SK-N-SH (cell line): ENCODE measurements at regions not wholly inside any gene's neighbourhood (a gene's known extent, or its start where the extent isn't known, plus 50 kb on each side); places are given as distances from the start of the nearest gene placed in this dataset.

Experiments used
- CTCF ChIA-PET: fragments of 300-600, 350-600 bp; formaldehyde crosslinking; extraction: SDS; loops from one replicate; lab custom pipeline; 2021; lab: Yijun Ruan, JAX
- POLR2A ChIA-PET: fragments of 350-600 bp; sonication (Branson Sonifier 250); formaldehyde crosslinking; extraction: SDS; loops from one replicate; lab custom pipeline; 2020; ENCODE audit warnings: antibody characterized with exemption, inconsistent platforms; lab: Yijun Ruan, JAX
- DNase-seq: peaks from one replicate; pipeline ENCODE4 v3.0.0; 2012
- H2AFZ ChIP-seq: fragments of 200-600 bp; sonication (generic); 2 replicates; pipeline ENCODE4 v1.8.1; 2016; ENCODE audit warnings: antibody characterized with exemption, mild to moderate bottlenecking, low read depth
- H3F3A ChIP-seq: fragments of 200-600 bp; sonication (generic); replicated peaks from 2 replicates; pipeline ENCODE3; 2016; ENCODE audit warnings: antibody characterized with exemption, mild to moderate bottlenecking; ENCODE audit not compliant: insufficient read depth
- H3K27ac ChIP-seq, 2 experiments: fragments of 200-500 bp in 1 of 2; fragments of 200-600 bp in 1 of 2; sonication (Bioruptor generic) in 1 of 2; sonication (generic), shearing (Covaris generic) in 1 of 2; 2 replicates each; pipeline versions ENCODE4 v1.5.1 to v1.6.1; 2014 to 2016; ENCODE audit warnings: low read depth in 2 of 2, inconsistent platforms in 1 of 2, low read length in 1 of 2, mild to moderate bottlenecking in 1 of 2, mixed read lengths in 1 of 2
- H3K27me3 ChIP-seq: fragments of 200-600 bp; sonication (generic), shearing (Covaris generic); 2 replicates; pipeline ENCODE4 v1.6.1; 2016; ENCODE audit warnings: mixed run types; ENCODE audit not compliant: insufficient read depth
- H3K36me3 ChIP-seq, 2 experiments: fragments of 200-500 bp in 1 of 2; fragments of 200-600 bp in 1 of 2; sonication (Bioruptor generic) in 1 of 2; sonication (generic) in 1 of 2; replicated peaks in 1 of 2; 2 replicates each; pipeline versions ENCODE3 to v1.5.1; 2014 to 2016; ENCODE audit warnings: low read length in 1 of 2, mild to moderate bottlenecking in 1 of 2; ENCODE audit not compliant: insufficient read depth in 2 of 2, control insufficient read depth in 1 of 2
- H3K4me1 ChIP-seq, 2 experiments: fragments of 200-500 bp in 1 of 2; fragments of 200-600 bp in 1 of 2; sonication (Bioruptor generic) in 1 of 2; sonication (generic), shearing (Covaris generic) in 1 of 2; 2 replicates each; pipeline versions ENCODE4 v1.5.1 to v1.6.1; 2014 to 2016; ENCODE audit warnings: low read depth in 1 of 2, low read length in 1 of 2, mixed run types in 1 of 2; ENCODE audit not compliant: insufficient read depth in 2 of 2, control insufficient read depth in 1 of 2
- H3K4me2 ChIP-seq: fragments of 200-600 bp; sonication (generic), shearing (Covaris generic); 2 replicates; pipeline ENCODE4 v1.6.1; 2017; ENCODE audit warnings: mixed run types
- H3K4me3 ChIP-seq, 2 experiments: fragments of 200-500 bp in 1 of 2; fragments of 200-600 bp in 1 of 2; sonication (Bioruptor generic) in 1 of 2; sonication (generic), shearing (Covaris generic) in 1 of 2; 2 replicates each; pipeline versions ENCODE4 v1.5.1 to v1.8.1; 2014 to 2016; ENCODE audit warnings: low read depth in 2 of 2, inconsistent platforms in 1 of 2, low read length in 1 of 2, mild to moderate bottlenecking in 1 of 2, mixed read lengths in 1 of 2, moderate library complexity in 1 of 2
- H3K79me2 ChIP-seq: fragments of 200-600 bp; sonication (generic); 2 replicates; pipeline ENCODE4 v1.8.1; 2017; ENCODE audit warnings: mild to moderate bottlenecking; ENCODE audit not compliant: insufficient read depth
- H3K9ac ChIP-seq: fragments of 200-600 bp; sonication (generic); 2 replicates; pipeline ENCODE4 v1.6.1; 2017; ENCODE audit warnings: mixed run types
- H3K9me2 ChIP-seq: fragments of 200-600 bp; sonication (generic); 2 replicates; pipeline ENCODE4 v1.6.1; 2017; ENCODE audit warnings: mixed run types
- H3K9me3 ChIP-seq: fragments of 200-600 bp; sonication (generic); 2 replicates; pipeline ENCODE4 v1.6.1; 2017; ENCODE audit warnings: mixed run types, mild to moderate bottlenecking, moderate library complexity
- H4K20me1 ChIP-seq: fragments of 200-600 bp; sonication (generic); 2 replicates; pipeline ENCODE4 v1.6.1; 2017; ENCODE audit warnings: mild to moderate bottlenecking, mixed run types; ENCODE audit not compliant: insufficient read depth
- CTCF ChIP-seq: fragments of 200-600 bp; sonication (generic); IDR thresholded peaks from 2 replicates; pipeline ENCODE4 v1.6.1; 2017; ENCODE audit warnings: antibody characterized with exemption, mild to moderate bottlenecking, moderate library complexity
- ELF1 ChIP-seq: IDR thresholded peaks from 2 replicates; pipeline ENCODE4 v1.4.0; 2012
- EP300 ChIP-seq, 2 experiments: IDR thresholded peaks; 2 replicates each; pipeline versions ENCODE4 v1.4.0 to v1.6.1; 2012; ENCODE audit warnings: borderline replicate concordance in 1 of 2, low read depth in 1 of 2, low read length in 1 of 2
- FOSL2 ChIP-seq: IDR thresholded peaks from 2 replicates; pipeline ENCODE4 v1.4.0; 2012; ENCODE audit warnings: low read depth, mild to moderate bottlenecking, moderate library complexity, borderline replicate concordance
- FOXM1 ChIP-seq: IDR thresholded peaks from 2 replicates; pipeline ENCODE4 v1.4.0; 2012; ENCODE audit warnings: low read depth, mild to moderate bottlenecking
- GATA2 ChIP-seq: sonication (generic); formaldehyde crosslinking; IDR thresholded peaks from 2 replicates; pipeline ENCODE4 v1.5.0; 2020; ENCODE audit warnings: mild to moderate bottlenecking, missing genetic modification reagents
- IRF3 ChIP-seq: fragments of 150-350 bp; IDR thresholded peaks from 2 replicates; pipeline ENCODE4 v1.6.1; 2016; ENCODE audit warnings: mild to moderate bottlenecking, low read depth, low read length
- MAX ChIP-seq: IDR thresholded peaks from 2 replicates; pipeline ENCODE4 v1.4.0; 2012; ENCODE audit warnings: low read depth
- MEF2A ChIP-seq: IDR thresholded peaks from 2 replicates; pipeline ENCODE4 v1.4.0; 2012; ENCODE audit warnings: low read depth, borderline replicate concordance
- NFIC ChIP-seq: IDR thresholded peaks from 2 replicates; pipeline ENCODE4 v1.4.0; 2012; ENCODE audit warnings: borderline replicate concordance
- NRF1 ChIP-seq: IDR thresholded peaks from 2 replicates; pipeline ENCODE4 v1.6.1; 2012; ENCODE audit warnings: low read depth, mild to moderate bottlenecking, low read length
- POLR2AphosphoS5 ChIP-seq: IDR thresholded peaks from 2 replicates; pipeline ENCODE4 v1.6.1; 2012; ENCODE audit warnings: low read depth, low read length
- RFX5 ChIP-seq: IDR thresholded peaks from 2 replicates; pipeline ENCODE4 v1.6.1; 2012; ENCODE audit warnings: mild to moderate bottlenecking, improper control_type of control experiment, low read length
- RXRA ChIP-seq: IDR thresholded peaks from 2 replicates; pipeline ENCODE4 v1.4.0; 2012; ENCODE audit warnings: low read depth, mild to moderate bottlenecking, borderline replicate concordance
- TAF1 ChIP-seq: IDR thresholded peaks from 2 replicates; pipeline ENCODE4 v1.6.1; 2012; ENCODE audit warnings: low read depth, mild to moderate bottlenecking, low read length, moderate library complexity, borderline replicate concordance
- TEAD4 ChIP-seq: IDR thresholded peaks from 2 replicates; pipeline ENCODE4 v1.4.0; 2012; ENCODE audit warnings: mild to moderate bottlenecking, borderline replicate concordance; ENCODE audit not compliant: insufficient read depth
- USF1 ChIP-seq: IDR thresholded peaks from 2 replicates; pipeline ENCODE4 v1.4.0; 2012; ENCODE audit warnings: low read depth, borderline replicate concordance
- USF2 ChIP-seq: fragments of 150-350 bp; IDR thresholded peaks from 2 replicates; pipeline ENCODE4 v1.6.1; 2017; ENCODE audit warnings: antibody characterized with exemption, low read length, low read depth, borderline replicate concordance
- WGBS: methylation state at CpG from one replicate; pipeline ENCODE4 v1.1.6; 2017; ENCODE audit warnings: low lambda C conversion rate; 5-methylcytosine and 5-hydroxymethylcytosine counted together

GRCh38 chr7:156176039-156176438 is 363.8 kb upstream of the SHH start:
- Histone ChIP-seq H3K36me3 (no peaks in the 10 kb centered on the region), H3K27me3 (peaks cover 92% of the 10 kb centered on the region), H3F3A (no peaks in the 10 kb centered on the region), H3K27ac (no peak overlapping the region), H3K4me2 (no peak overlapping the region), H3K79me2 (no peaks in the 10 kb centered on the region), H3K9ac (no peak overlapping the region), H3K9me3 (no peaks in the 10 kb centered on the region)
- POLR2A ChIA-PET = no interaction called here
- CTCF ChIA-PET = no interaction called here
- WGBS = 12% methylated on average over 7 of the region's 7 CpGs
- TF ChIP-seq TAF1 = no peak
- no peak for TF ChIP-seq FOSL2
- no peak for TF ChIP-seq USF1
- TF ChIP-seq TEAD4 = no peak
- no peak for TF ChIP-seq CTCF
- no peak for TF ChIP-seq NFIC
- TF ChIP-seq GATA2 = no peak
- no peak for TF ChIP-seq RXRA
- no peak for TF ChIP-seq MAX
- no peak for TF ChIP-seq ELF1
- no peak for TF ChIP-seq FOXM1
- TF ChIP-seq IRF3 = no peak
- TF ChIP-seq USF2 = no peak
- TF ChIP-seq POLR2AphosphoS5 = no peak
- TF ChIP-seq EP300 (IDR thresholded peaks at IDR 0.05; ENCODE audit: borderline replicate concordance in 1 of 2, low read depth in 1 of 2, low read length in 1 of 2) = no peak
- no peak for TF ChIP-seq RFX5
- no peak for TF ChIP-seq MEF2A
- TF ChIP-seq NRF1 = no peak
- TF ChIP-seq, all 33 proteins: peak for 0
- H2AFZ ChIP-seq = no peak overlapping the region
- no peaks in the 10 kb centered on the region for H3K4me1 ChIP-seq
- no peaks in the 10 kb centered on the region for H3K9me2 ChIP-seq
- no peaks in the 10 kb centered on the region for H4K20me1 ChIP-seq
- no peak for DNase-seq
- no peak overlapping the region for H3K4me3 ChIP-seq
